K562 (cell line): ENCODE measurements at regions not wholly inside any gene's neighbourhood (a gene's known extent, or its start where the extent isn't known, plus 50 kb on each side); places are given as distances from the start of the nearest gene placed in this dataset.

Experiments
- ATAC-seq: fragments of 200-7000 bp; cut with Tn5 transposase; 3 replicates; pipeline ENCODE4 v1.9.1; 2020; ENCODE audit warnings: moderate library complexity
- BruUV-seq: library from RNA; stranded (reverse); fragments of 400-500 nt; replicated peaks from 2 replicates; lab custom pipeline; 2021; lab: Mats Ljungman, UMichigan
- CTCF ChIA-PET: fragments of 300-600 bp; formaldehyde crosslinking; extraction: SDS; loops from one replicate; lab custom pipeline; 2021; ENCODE audit warnings: low intra/inter-chr PET ratio; lab: Yijun Ruan, JAX
- POLR2A ChIA-PET: fragments of 300-600, 350-650 bp; sonication (Branson Sonifier 250); formaldehyde crosslinking; extraction: SDS; loops from one replicate; lab custom pipeline; 2021; ENCODE audit warnings: antibody characterized with exemption, inconsistent platforms; lab: Yijun Ruan, JAX
- DNase-seq, 4 experiments: peaks; one replicate each; pipeline versions ENCODE4 v3.0.0 to v3.0.0-alpha.2; 2011 to 2018; ENCODE audit warnings: low spot score in 3 of 4, mixed read lengths in 3 of 4; ENCODE audit errors: extremely low read depth in 1 of 4
- FAIRE-seq: peaks from 2 replicates; lab custom pipeline; 2011; peaks lifted over from hg19 to GRCh38; lab: Jason Lieb, UNC
- H2AFZ ChIP-seq: 2 replicates; pipeline ENCODE4 v1.6.0; 2011; ENCODE audit warnings: low read depth, low read length, control low read depth, inconsistent platforms
- H3K27ac ChIP-seq: fragments of 200-600 bp; 3 replicates; pipeline ENCODE4 v1.8.0; 2011; ENCODE audit warnings: low read depth, mild to moderate bottlenecking, control low read depth, inconsistent platforms, low read length, moderate library complexity, mixed read lengths; ENCODE audit errors: extremely low read depth
- H3K27me3 ChIP-seq, 2 experiments: fragments of 300-600 bp in 1 of 2; 2 replicates in 1 of 2; 3 replicates in 1 of 2; pipeline versions ENCODE4 v1.6.0 to v1.8.0; 2011; ENCODE audit warnings: inconsistent platforms in 2 of 2, low read length in 2 of 2, mild to moderate bottlenecking in 1 of 2, mixed read lengths in 1 of 2, moderate library complexity in 1 of 2; ENCODE audit not compliant: control insufficient read depth in 2 of 2, insufficient read depth in 2 of 2
- H3K36me3 ChIP-seq: fragments of 300-600 bp; 3 replicates; pipeline ENCODE4 v1.8.0; 2011; ENCODE audit warnings: mild to moderate bottlenecking, low read length, inconsistent platforms; ENCODE audit not compliant: control insufficient read depth, insufficient read depth
- H3K4me1 ChIP-seq, 2 experiments: fragments of 200-600 bp in 1 of 2; replicated peaks in 1 of 2; 2 replicates in 1 of 2; 3 replicates in 1 of 2; pipeline versions ENCODE4 v1.5.1 to v1.8.0; 2011; ENCODE audit warnings: inconsistent platforms in 2 of 2, low read length in 2 of 2, mild to moderate bottlenecking in 1 of 2, mixed read lengths in 1 of 2, moderate library complexity in 1 of 2; ENCODE audit not compliant: control insufficient read depth in 2 of 2, insufficient read depth in 2 of 2
- H3K4me2 ChIP-seq: 2 replicates; pipeline ENCODE4 v1.6.1; 2011; ENCODE audit warnings: low read length, control low read depth, inconsistent platforms, mixed read lengths; ENCODE audit not compliant: insufficient read depth
- H3K4me3 ChIP-seq: fragments of 200-600 bp; sonication (generic), shearing (Covaris generic); 2 replicates; pipeline ENCODE4 v1.5.1; 2016; ENCODE audit warnings: control low read depth, inconsistent platforms
- H3K79me2 ChIP-seq: fragments of 200-600 bp; 3 replicates; pipeline ENCODE4 v1.8.0; 2011; ENCODE audit warnings: low read length, inconsistent platforms; ENCODE audit not compliant: control insufficient read depth, insufficient read depth
- H3K9ac ChIP-seq, 2 experiments: 2 replicates each; pipeline versions ENCODE4 v1.6.0 to v1.6.1; 2011; ENCODE audit warnings: low read depth in 2 of 2, low read length in 2 of 2, control low read depth in 1 of 2, inconsistent platforms in 1 of 2, mild to moderate bottlenecking in 1 of 2, mixed read lengths in 1 of 2; ENCODE audit not compliant: insufficient read depth in 1 of 2
- H3K9me1 ChIP-seq: one replicate; pipeline ENCODE4 v1.6.0; 2011; ENCODE audit warnings: inconsistent platforms, mild to moderate bottlenecking, low read length, moderate library complexity; ENCODE audit not compliant: control insufficient read depth, insufficient read depth
- H3K9me3 ChIP-seq: replicated peaks from 2 replicates; pipeline ENCODE4 v1.5.1; 2011; ENCODE audit warnings: low read depth, low read length, inconsistent platforms; ENCODE audit not compliant: control insufficient read depth, insufficient read depth
- H4K20me1 ChIP-seq: replicated peaks from 2 replicates; pipeline ENCODE4 v1.6.1; 2011; ENCODE audit warnings: low read length, inconsistent platforms, mixed read lengths; ENCODE audit not compliant: control insufficient read depth, insufficient read depth
- TAF9B ChIP-seq: fragments of 450-650 bp; IDR thresholded peaks from 2 replicates; pipeline ENCODE4 v1.6.1; 2018; ENCODE audit warnings: mild to moderate bottlenecking; ENCODE audit not compliant: partially characterized antibody
- ZBTB5 ChIP-seq: fragments of 450-650 bp; IDR thresholded peaks from 2 replicates; pipeline ENCODE4 v1.6.1; 2017; ENCODE audit warnings: antibody characterized with exemption
- ZNF23 ChIP-seq: fragments of 250-450 bp; sonication (Bioruptor Pico); IDR thresholded peaks from 2 replicates; pipeline ENCODE4 v1.4.0; 2020; ENCODE audit warnings: mild to moderate bottlenecking
- WGBS: fragments of 100-300 bp; shearing (Covaris generic); methylation state at CpG from one replicate; pipeline ENCODE4 v1.1.6; 2016; ENCODE audit warnings: low coverage, mixed read lengths; ENCODE audit not compliant: insufficient coverage; ENCODE audit errors: missing lambda C conversion rate; 5-methylcytosine and 5-hydroxymethylcytosine counted together
- in situ Hi-C: fragments of 300-500 bp; cut with MboI; formaldehyde crosslinking; loops from 4 replicates; pipeline ENCODE4 v1.15.0; 2018; ENCODE audit warnings: inconsistent platforms, mixed read lengths
- intact Hi-C: fragments of 100-400 bp; cut with micrococcal nuclease; formaldehyde crosslinking; loops from 2 replicates; pipeline ENCODE4 v1.14.2; 2022

- in situ Hi-C loops: no loop called here
- Histone ChIP-seq H3K9me1 (no peaks in the 10 kb centered on the region), H3K9ac (no peak overlapping the region), H3K4me2 (no peak overlapping the region), H3K4me1 (no peaks in the 10 kb centered on the region), H3K27me3 (no peaks in the 10 kb centered on the region), H3K79me2 (no peaks in the 10 kb centered on the region), H4K20me1 (no peaks in the 10 kb centered on the region), H2AFZ (no peak overlapping the region), H3K36me3 (no peaks in the 10 kb centered on the region), H3K4me3 (no peak overlapping the region), H3K9me3 (no peaks in the 10 kb centered on the region), H3K27ac (no peak overlapping the region)
- TF ChIP-seq TAF9B (no peak), ZNF23 (CRISPR knock-in tag) (no peak)
- DNase-seq: no peak
- ChIA-PET POLR2A (no interaction called here), CTCF (no interaction called here)
- intact Hi-C loops: no loop called here
- FAIRE-seq: no peak
- ATAC-seq: no peak
- BruUV-seq: no TSS peak
- 0% methylated on average over 3 of the region's 3 CpGs for WGBS
These were observed 332.1 kb upstream of the FAM98A start for GRCh38 chr2:33931164-33931563.

GRCh38 chr2:33929467-33929866 lies 330.4 kb upstream of the FAM98A start:
- POLR2A ChIA-PET: no interaction called here
- H3K36me3 ChIP-seq: no peaks in the 10 kb centered on the region
- no peak for DNase-seq
- no peak overlapping the region for H3K4me3 ChIP-seq
- H3K79me2 ChIP-seq: no peaks in the 10 kb centered on the region
- no peak for TF ChIP-seq ZBTB5
- intact Hi-C loops (no loop called here), in situ Hi-C loops (no loop called here)
- BruUV-seq: no TSS peak
- no peak overlapping the region for H3K9ac ChIP-seq
- no peak overlapping the region for H2AFZ ChIP-seq
- CTCF ChIA-PET: no interaction called here
- H3K9me1 ChIP-seq: no peaks in the 10 kb centered on the region
- no peak for FAIRE-seq
- H3K4me1 ChIP-seq: no peaks in the 10 kb centered on the region
- no peak for ATAC-seq
- H3K27me3 ChIP-seq: no peaks in the 10 kb centered on the region
- no peaks in the 10 kb centered on the region for H3K9me3 ChIP-seq
- no peak overlapping the region for H3K4me2 ChIP-seq
- 0% methylated on average over 4 of the region's 4 CpGs for WGBS
- H3K27ac ChIP-seq: no peak overlapping the region
- no peaks in the 10 kb centered on the region for H4K20me1 ChIP-seq
